Prostate gland (tissue), 2 donors: ENCODE measurements at regions not wholly inside any gene's neighbourhood (a gene's known extent, or its start where the extent isn't known, plus 50 kb on each side); places are given as distances from the start of the nearest gene placed in this dataset.
"Not testable (repeated sequence)": the region's sequence is repeated elsewhere in the genome, so short reads cannot be mapped to it uniquely, and the experiment has no call there.

Experiments used
- DNase-seq: peaks from one replicate; pipeline ENCODE4 v3.0.0-alpha.2; 2019; ENCODE audit warnings: low spot score
- H3K27ac ChIP-seq, 2 donors: fragments of 200-600 bp; sonication (generic); 2 replicates each; pipeline ENCODE4 v1.5.1; 2017 to 2019
- H3K27me3 ChIP-seq: fragments of 200-600 bp; sonication (generic); replicated peaks from 2 replicates; pipeline ENCODE4 v1.5.1; 2019; ENCODE audit not compliant: insufficient read depth
- H3K36me3 ChIP-seq, 2 donors: fragments of 200-600 bp; sonication (generic); 1 replicate in 1 of 2; 2 replicates in 1 of 2; pipeline versions ENCODE4 v1.5.1 to v1.8.1; 2017 to 2019
- H3K4me1 ChIP-seq: fragments of 200-600 bp; sonication (generic); replicated peaks from 2 replicates; pipeline ENCODE4 v1.5.1; 2019
- H3K4me3 ChIP-seq, 2 donors: fragments of 200-600 bp; sonication (generic); 2 replicates each; pipeline ENCODE4 v1.5.1; 2017 to 2019
- H3K9me3 ChIP-seq: fragments of 200-600 bp; sonication (generic); 2 replicates; pipeline ENCODE4 v1.5.1; 2017
- POLR2A ChIP-seq: fragments of 450-650 bp; IDR thresholded peaks from one replicate; pipeline ENCODE4 v1.6.1; 2016; ENCODE audit warnings: antibody characterized with exemption, mild to moderate bottlenecking
- POLR2AphosphoS5 ChIP-seq: sonication (generic); formaldehyde crosslinking; IDR thresholded peaks from one replicate; pipeline ENCODE4 v1.6.1; 2017; ENCODE audit warnings: antibody characterized with exemption
- WGBS: methylation state at CpG from one replicate; pipeline ENCODE4 v1.1.5; 2018; 5-methylcytosine and 5-hydroxymethylcytosine counted together
- intact Hi-C: fragments of 100-400 bp; cut with DNase I; formaldehyde crosslinking; loops from one replicate; pipeline ENCODE4 v1.14.2; 2022
- TF ChIP-seq, protein P1 (sequence below), 4 experiments: fragments of 200-600 bp in 2 of 4; fragments of 450-650 bp in 2 of 4; sonication (generic) in 2 of 4; IDR thresholded peaks; 1 replicate in 3 of 4; 2 replicates in 1 of 4; pipeline ENCODE4 v1.5.1; 2016 to 2019; ENCODE audit warnings: antibody characterized with exemption in 4 of 4, mild to moderate bottlenecking in 2 of 4, moderate library complexity in 2 of 4

- H3K36me3 ChIP-seq, H3K4me3 ChIP-seq, H3K27ac ChIP-seq, intact Hi-C loops, H3K27me3 ChIP-seq, H3K4me1 ChIP-seq, DNase-seq, H3K9me3 ChIP-seq: not testable (repeated sequence)
- 52% methylated on average over 8 of the region's 8 CpGs for WGBS
These were observed 774.4 kb upstream of the TPTE start for GRCh38 chr21:9746831-9747606.

DNA sequence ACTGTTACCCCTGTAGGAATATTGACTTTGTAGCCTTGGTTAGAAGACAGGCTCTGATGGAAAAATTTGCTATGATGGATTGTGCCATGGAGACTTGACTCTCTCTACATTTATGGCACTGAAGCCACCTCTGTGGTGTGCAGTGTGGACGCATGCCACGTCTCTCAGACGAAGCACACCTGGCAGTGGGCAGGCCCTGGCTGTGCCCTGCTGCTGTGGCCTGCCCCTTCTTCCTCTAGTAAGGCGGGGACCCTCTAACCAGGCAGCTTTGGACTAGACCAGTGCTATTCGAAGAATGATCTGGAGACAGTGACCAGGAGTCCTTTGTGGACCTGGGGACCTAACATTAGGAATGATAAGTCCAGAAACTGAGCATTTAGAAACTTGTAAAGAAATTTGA, 773.5 kb upstream of the TPTE start:
- H3K27ac ChIP-seq, H3K27me3 ChIP-seq, intact Hi-C loops, H3K9me3 ChIP-seq, H3K36me3 ChIP-seq, DNase-seq, H3K4me3 ChIP-seq, H3K4me1 ChIP-seq: not testable (repeated sequence)
- WGBS: 55% methylated on average over 5 of the region's 5 CpGs

DNA sequence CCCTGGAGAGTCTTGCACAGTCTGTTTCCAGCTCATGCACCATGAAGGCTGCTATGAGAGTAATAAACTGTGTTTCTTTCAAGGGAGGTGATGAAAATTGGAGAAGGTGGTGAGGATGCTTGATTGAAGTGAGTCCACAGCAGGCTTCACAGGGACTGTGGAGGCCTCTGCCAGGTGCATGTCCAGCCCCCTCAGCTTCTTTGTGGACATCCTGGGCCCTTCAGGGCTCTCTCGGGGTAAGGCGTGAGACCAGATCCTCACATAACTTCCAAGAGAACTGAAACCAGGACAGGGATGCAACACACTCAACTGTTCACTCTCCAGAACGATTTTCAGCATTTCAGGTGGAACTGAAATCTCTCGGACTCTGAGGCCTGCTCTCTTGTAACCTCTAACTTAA, 772.9 kb upstream of the TPTE start:
- intact Hi-C loops, H3K27ac ChIP-seq, H3K27me3 ChIP-seq, H3K9me3 ChIP-seq, H3K4me3 ChIP-seq, H3K4me1 ChIP-seq, DNase-seq, H3K36me3 ChIP-seq: not testable (repeated sequence)
- WGBS: 56% methylated on average over 4 of the region's 4 CpGs

- DNase-seq, H3K27me3 ChIP-seq, H3K36me3 ChIP-seq, H3K9me3 ChIP-seq, H3K27ac ChIP-seq, H3K4me3 ChIP-seq, H3K4me1 ChIP-seq, intact Hi-C loops: not testable (repeated sequence)
- 75% methylated on average over 7 of the region's 7 CpGs for WGBS
These were observed 771.6 kb upstream of the TPTE start for GRCh38 chr21:9749741-9750230.

GRCh38 chr21:9750341-9751086, 770.9 kb upstream of the TPTE start:
- DNase-seq: no peak
- WGBS: 73% methylated on average over 13 of the region's 13 CpGs
- Histone ChIP-seq H3K27me3 (no peaks in the 10 kb centered on the region), H3K4me3 (no peak overlapping the region), H3K36me3 (no peaks in the 10 kb centered on the region), H3K9me3 (peaks cover 6% of the 10 kb centered on the region), H3K4me1 (no peaks in the 10 kb centered on the region), H3K27ac (no peak overlapping the region)
- intact Hi-C loops: no loop called here
- no peak for TF ChIP-seq POLR2AphosphoS5
- TF ChIP-seq, protein P1, sequence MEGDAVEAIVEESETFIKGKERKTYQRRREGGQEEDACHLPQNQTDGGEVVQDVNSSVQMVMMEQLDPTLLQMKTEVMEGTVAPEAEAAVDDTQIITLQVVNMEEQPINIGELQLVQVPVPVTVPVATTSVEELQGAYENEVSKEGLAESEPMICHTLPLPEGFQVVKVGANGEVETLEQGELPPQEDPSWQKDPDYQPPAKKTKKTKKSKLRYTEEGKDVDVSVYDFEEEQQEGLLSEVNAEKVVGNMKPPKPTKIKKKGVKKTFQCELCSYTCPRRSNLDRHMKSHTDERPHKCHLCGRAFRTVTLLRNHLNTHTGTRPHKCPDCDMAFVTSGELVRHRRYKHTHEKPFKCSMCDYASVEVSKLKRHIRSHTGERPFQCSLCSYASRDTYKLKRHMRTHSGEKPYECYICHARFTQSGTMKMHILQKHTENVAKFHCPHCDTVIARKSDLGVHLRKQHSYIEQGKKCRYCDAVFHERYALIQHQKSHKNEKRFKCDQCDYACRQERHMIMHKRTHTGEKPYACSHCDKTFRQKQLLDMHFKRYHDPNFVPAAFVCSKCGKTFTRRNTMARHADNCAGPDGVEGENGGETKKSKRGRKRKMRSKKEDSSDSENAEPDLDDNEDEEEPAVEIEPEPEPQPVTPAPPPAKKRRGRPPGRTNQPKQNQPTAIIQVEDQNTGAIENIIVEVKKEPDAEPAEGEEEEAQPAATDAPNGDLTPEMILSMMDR (IDR thresholded peaks at IDR 0.05): no peak
- no peak for TF ChIP-seq POLR2A

DNA sequence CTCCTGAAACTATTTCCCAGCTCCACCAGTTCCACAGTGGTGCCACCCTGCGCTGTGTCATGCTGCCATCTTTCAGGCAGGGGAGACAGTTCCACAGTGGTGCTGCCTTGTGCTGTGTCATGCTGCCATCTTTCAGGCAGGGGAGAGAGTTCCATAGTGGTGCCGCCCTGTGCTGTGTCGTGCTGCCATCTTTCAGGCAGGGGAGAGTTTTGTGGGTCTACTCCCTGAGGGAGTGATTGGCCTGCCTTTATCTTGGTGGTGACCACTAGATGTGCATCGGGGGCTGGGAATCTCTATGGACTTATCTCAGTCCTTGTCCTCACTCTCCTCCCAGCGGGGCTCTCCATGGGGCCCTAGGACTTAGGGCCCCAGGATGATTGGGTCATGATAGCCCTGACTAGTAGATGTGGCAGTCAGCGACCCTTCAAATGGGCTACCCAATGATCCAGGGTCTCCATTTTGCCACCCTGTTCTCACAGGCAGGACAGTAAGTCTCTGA, 770.2 kb upstream of the TPTE start:
- H3K9me3 ChIP-seq, H3K36me3 ChIP-seq, DNase-seq, H3K4me3 ChIP-seq, H3K4me1 ChIP-seq, H3K27me3 ChIP-seq, intact Hi-C loops, H3K27ac ChIP-seq: not testable (repeated sequence)
- 77% methylated on average over 6 of the region's 6 CpGs for WGBS

GRCh38 chr21:9752028-9752427, 769.4 kb upstream of the TPTE start:
- H3K36me3 ChIP-seq, DNase-seq, H3K4me3 ChIP-seq, H3K9me3 ChIP-seq, H3K27me3 ChIP-seq, H3K27ac ChIP-seq, H3K4me1 ChIP-seq, intact Hi-C loops: not testable (repeated sequence)
- WGBS: 75% methylated on average over 9 of the region's 9 CpGs

DNA sequence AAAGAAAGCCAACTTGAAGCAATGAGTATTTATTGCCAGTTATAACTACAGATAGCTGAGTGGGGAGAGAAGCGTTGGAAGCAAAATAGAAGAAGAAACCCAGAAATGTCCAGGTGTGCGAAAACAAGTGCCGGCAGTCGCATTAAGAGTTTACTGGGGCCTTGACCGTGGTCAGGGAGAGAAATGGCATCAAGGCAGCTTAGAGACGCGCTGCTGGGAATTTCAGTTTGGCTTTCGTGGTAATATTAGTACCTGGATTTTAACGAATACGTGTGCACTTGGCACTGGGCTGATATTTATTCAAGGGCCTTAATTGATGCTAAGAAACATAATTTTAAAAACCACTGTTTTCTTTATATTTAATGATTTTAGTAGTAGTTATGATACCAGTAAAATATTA, 767.9 kb upstream of the TPTE start:
- H3K27me3 ChIP-seq, H3K9me3 ChIP-seq, H3K4me3 ChIP-seq, DNase-seq, H3K27ac ChIP-seq, H3K36me3 ChIP-seq, intact Hi-C loops, H3K4me1 ChIP-seq: not testable (repeated sequence)
- WGBS: 73% methylated on average over 10 of the region's 10 CpGs
